ENCODE measurements at regions not wholly inside any gene's neighbourhood (a gene's known extent, or its start where the extent isn't known, plus 50 kb on each side); places are given as distances from the start of the nearest gene placed in this dataset.
"Not testable (repeated sequence)": the region's sequence is repeated elsewhere in the genome, so short reads cannot be mapped to it uniquely, and the experiment has no call there.

- not testable (repeated sequence) for TF ChIP-seq CTCF (IDR thresholded peaks at IDR 0.05; ENCODE audit: poor library complexity, severe bottlenecking); EZH2 (IDR thresholded peaks at IDR 0.05; ENCODE audit: borderline replicate concordance, insufficient read depth, low read length, poor library complexity, severe bottlenecking); POLR2AphosphoS5 (IDR thresholded peaks at IDR 0.05); EP300 (conservative IDR thresholded peaks at IDR 0.05; ENCODE audit: poor library complexity, severe bottlenecking); SMC3 (conservative IDR thresholded peaks at IDR 0.05; ENCODE audit: poor library complexity)
- TF ChIP-seq, protein P1, sequence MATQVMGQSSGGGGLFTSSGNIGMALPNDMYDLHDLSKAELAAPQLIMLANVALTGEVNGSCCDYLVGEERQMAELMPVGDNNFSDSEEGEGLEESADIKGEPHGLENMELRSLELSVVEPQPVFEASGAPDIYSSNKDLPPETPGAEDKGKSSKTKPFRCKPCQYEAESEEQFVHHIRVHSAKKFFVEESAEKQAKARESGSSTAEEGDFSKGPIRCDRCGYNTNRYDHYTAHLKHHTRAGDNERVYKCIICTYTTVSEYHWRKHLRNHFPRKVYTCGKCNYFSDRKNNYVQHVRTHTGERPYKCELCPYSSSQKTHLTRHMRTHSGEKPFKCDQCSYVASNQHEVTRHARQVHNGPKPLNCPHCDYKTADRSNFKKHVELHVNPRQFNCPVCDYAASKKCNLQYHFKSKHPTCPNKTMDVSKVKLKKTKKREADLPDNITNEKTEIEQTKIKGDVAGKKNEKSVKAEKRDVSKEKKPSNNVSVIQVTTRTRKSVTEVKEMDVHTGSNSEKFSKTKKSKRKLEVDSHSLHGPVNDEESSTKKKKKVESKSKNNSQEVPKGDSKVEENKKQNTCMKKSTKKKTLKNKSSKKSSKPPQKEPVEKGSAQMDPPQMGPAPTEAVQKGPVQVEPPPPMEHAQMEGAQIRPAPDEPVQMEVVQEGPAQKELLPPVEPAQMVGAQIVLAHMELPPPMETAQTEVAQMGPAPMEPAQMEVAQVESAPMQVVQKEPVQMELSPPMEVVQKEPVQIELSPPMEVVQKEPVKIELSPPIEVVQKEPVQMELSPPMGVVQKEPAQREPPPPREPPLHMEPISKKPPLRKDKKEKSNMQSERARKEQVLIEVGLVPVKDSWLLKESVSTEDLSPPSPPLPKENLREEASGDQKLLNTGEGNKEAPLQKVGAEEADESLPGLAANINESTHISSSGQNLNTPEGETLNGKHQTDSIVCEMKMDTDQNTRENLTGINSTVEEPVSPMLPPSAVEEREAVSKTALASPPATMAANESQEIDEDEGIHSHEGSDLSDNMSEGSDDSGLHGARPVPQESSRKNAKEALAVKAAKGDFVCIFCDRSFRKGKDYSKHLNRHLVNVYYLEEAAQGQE (IDR thresholded peaks at IDR 0.05; ENCODE audit: borderline replicate concordance), result not testable (repeated sequence)
These were observed 1480.8 kb downstream of the FOXD4L5 start for GRCh38 chr9:63804205-63804604.
